Epithelial cell of esophagus (primary cell): ENCODE measurements at regions not wholly inside any gene's neighbourhood (a gene's known extent, or its start where the extent isn't known, plus 50 kb on each side); places are given as distances from the start of the nearest gene placed in this dataset.
A peak's percentile ranks its signal among the peaks of the same experiment; 100 is the strongest.
"Not testable (repeated sequence)": the region's sequence is repeated elsewhere in the genome, so short reads cannot be mapped to it uniquely, and the experiment has no call there.

Experiments
- DNase-seq: peaks from one replicate; pipeline ENCODE4 v3.0.0; 2010; ENCODE audit warnings: low read depth
- H3K4me3 ChIP-seq: 2 replicates; pipeline ENCODE4 v1.5.1; 2011; ENCODE audit warnings: mild to moderate bottlenecking, low read length, control low read depth
- TF ChIP-seq, protein P1 (sequence below): IDR thresholded peaks from 2 replicates; pipeline ENCODE4 v1.5.1; 2011; ENCODE audit warnings: low read depth, mild to moderate bottlenecking, low read length, control low read depth, inconsistent platforms; ENCODE audit not compliant: insufficient read depth; ENCODE audit errors: missing control alignments

DNA sequence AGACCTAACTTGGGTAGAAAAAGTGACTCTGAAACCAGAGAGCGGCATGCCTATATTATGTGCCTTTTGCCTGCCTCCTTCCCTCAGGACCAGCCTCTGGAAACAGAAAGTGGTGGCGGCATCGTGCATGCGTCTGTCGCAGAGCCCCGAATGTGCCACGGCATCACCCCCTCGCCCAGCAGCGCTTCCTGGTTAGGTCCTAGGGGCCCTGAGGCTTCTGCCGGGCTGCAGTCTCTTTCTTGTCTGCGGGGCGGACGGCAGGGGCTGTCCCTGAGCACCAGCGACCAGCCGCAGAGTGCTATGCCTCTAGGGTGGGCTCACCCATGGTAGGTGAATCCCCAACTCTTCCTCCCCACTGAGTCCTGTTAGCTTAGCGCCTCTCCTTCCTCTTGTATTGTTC lies 68.7 kb downstream of the VSIG4 start:
- no peak for DNase-seq
- TF ChIP-seq, protein P1, sequence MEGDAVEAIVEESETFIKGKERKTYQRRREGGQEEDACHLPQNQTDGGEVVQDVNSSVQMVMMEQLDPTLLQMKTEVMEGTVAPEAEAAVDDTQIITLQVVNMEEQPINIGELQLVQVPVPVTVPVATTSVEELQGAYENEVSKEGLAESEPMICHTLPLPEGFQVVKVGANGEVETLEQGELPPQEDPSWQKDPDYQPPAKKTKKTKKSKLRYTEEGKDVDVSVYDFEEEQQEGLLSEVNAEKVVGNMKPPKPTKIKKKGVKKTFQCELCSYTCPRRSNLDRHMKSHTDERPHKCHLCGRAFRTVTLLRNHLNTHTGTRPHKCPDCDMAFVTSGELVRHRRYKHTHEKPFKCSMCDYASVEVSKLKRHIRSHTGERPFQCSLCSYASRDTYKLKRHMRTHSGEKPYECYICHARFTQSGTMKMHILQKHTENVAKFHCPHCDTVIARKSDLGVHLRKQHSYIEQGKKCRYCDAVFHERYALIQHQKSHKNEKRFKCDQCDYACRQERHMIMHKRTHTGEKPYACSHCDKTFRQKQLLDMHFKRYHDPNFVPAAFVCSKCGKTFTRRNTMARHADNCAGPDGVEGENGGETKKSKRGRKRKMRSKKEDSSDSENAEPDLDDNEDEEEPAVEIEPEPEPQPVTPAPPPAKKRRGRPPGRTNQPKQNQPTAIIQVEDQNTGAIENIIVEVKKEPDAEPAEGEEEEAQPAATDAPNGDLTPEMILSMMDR, result no peak
- H3K4me3 ChIP-seq, result no peak overlapping the region

DNA sequence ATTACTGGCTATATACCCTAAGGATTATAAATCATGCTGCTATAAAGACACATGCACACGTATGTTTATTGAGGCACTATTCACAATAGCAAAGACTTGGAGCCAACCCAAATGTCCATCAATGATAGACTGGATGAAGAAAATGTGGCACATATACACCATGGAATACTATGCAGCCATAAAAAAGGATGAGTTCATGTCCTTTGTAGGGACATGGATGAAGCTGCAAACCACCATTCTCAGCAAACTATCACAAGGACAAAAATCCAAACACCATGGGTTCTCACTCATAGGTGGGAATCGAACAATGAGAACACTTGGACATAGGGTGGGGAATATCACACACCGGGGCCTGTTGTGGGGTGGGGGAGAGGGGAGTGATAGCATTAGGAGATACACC lies 72.7 kb downstream of the VSIG4 start:
- DNase-seq, result not testable (repeated sequence)

DNA sequence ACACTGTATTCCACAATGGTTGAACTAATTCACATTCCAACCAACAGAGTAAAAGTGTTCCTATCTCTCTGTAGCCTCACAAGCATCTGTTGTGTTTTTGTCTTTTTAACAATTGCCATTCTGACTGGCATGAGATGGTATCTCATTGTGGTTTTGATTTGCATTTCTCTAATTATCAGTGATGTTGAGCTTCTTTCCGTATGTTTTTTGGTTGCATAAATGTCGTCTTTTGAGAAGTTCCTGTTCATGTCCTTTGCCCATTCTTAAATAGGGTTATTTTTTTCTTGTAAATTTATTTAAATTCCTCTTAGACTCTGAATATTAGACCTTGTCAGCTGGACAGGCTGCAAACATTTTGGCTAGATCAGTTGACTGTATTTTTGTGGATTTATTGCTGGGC lies 78.2 kb downstream of the VSIG4 start:
- DNase-seq, result no peak
- no peak overlapping the region for H3K4me3 ChIP-seq
- TF ChIP-seq, protein P1, result no peak

More for the DNA sequence above, 72.7 kb downstream of the VSIG4 start:
- H3K4me3 ChIP-seq, result not testable (repeated sequence)

DNA sequence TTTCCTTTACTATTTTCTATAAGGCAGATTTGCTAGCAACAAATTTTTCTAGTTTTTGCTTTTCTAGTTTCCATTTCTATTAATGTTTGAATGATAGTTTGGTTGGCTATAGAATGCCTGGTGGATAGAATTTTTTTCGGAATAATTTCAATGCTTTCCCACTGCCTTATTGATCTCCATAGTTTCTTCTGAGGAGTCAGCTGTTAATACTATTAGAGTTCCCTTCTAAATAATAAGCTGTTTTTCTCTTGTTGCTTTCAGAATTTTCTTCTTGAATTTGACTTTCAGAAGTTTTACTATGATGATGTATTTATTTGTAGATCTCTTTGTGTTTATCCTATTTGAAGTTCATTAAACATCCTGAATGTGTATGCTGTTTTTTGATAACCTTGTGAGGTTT lies 91.8 kb downstream of the VSIG4 start:
- H3K4me3 ChIP-seq, result no peak overlapping the region
- TF ChIP-seq, protein P1, result no peak
- no peak for DNase-seq

DNA sequence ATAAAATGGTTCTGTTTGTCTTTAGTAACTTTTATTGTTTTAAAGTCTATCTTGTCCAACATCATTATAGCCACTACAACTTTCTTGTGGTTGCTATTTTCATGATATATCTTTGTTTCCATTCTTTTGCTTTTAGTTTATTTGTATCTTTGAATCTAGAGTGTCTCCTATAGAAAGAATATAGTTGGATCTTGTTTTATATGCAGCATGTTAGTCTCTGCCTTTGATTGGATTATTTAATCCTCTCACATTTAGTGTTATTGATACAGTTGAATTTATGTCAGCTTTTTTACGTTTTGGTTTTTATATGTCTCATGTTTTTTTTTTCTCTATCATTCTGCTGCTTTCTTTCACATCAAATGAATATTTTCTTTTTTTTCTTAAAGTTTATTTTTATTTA lies 98.1 kb downstream of the VSIG4 start:
- TF ChIP-seq, protein P1, result no peak

DNA sequence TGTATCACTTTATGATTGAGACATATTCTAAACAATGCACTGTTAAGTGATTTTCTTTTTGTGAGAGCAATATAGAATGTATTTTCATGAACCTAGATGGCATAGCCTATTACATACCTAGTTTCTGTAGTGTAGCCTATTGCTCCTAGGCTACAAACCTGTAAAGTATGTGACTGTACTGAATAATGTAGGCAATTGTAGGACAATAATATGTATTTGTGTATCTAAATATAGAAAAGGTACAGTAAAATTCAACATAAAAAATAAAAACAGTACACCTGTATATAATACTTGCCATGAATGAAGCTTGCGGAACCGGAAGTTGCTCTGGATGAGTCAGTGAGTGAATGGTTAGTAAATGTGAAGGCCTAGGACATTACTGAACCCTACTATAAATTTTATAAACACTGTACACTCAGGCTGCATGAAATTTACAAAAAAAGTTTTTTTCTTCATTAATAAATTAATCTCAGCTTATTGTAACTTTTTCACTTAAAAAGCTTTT lies 106.7 kb downstream of the VSIG4 start:
- H3K4me3 ChIP-seq, result no peak overlapping the region
- TF ChIP-seq, protein P1, result no peak
- DNase-seq, result peak; percentile 60

More for the DNA sequence above, 98.1 kb downstream of the VSIG4 start:
- DNase-seq, result no peak
- no peak overlapping the region for H3K4me3 ChIP-seq

DNA sequence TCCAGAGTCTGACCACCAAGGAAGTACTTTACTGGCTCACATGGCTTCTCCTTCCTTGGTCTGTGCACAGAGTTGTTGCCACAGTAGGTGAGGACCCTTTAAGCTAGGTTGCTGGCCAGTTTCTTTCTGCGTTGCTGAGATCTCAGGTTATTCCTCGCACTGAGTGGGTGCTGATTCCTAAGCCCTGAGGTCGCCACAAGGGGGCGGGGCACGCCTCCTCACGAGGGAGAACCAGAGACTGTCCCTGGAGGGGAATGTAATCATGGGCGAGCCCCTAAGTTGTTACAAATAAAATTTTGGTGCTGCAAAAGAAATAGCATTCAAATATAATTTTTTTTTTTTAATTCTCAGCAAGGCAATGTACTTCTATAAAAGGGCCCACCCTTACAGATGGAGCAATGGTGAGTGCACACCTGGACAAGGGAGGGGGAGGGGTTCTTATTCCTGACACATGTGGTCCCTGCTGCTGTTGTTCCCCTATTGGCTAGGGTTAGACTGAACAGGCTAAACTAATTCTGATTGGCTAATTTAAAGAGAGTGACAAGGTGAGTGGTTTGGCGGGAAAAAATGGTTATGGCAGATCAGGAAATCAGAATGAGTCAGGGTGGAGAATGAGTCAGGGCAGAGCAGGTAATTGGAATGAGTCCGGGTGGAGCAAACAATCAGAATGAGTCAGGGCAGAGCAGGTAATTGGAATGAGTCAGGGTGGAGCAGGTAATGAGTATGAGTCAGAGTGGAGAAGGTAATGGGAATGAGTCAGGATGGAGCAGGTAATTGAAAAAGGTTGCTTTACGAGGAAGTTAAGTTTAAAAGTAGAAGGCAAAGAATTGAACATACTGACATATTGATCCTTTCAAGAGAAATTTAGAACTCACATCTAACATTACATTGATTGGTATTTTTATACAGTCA lies 107.5 kb downstream of the VSIG4 start:
- peak; percentile 91 for DNase-seq
- TF ChIP-seq, protein P1, result no peak
- no peak overlapping the region for H3K4me3 ChIP-seq
